HUES64 (cell line): ENCODE measurements at regions not wholly inside any gene's neighbourhood (a gene's known extent, or its start where the extent isn't known, plus 50 kb on each side); places are given as distances from the start of the nearest gene placed in this dataset.

Experiments used
- H3K27ac ChIP-seq: 2 replicates; pipeline ENCODE4 v1.7.0; 2013; ENCODE audit warnings: low read depth, low read length, inconsistent platforms
- H3K27me3 ChIP-seq: 2 replicates; pipeline ENCODE4 v1.6.1; 2013; ENCODE audit warnings: mild to moderate bottlenecking, low read length; ENCODE audit not compliant: insufficient read depth
- H3K36me3 ChIP-seq: 2 replicates; pipeline ENCODE4 v1.6.1; 2013; ENCODE audit warnings: mild to moderate bottlenecking, low read length; ENCODE audit not compliant: insufficient read depth
- H3K4me1 ChIP-seq: 2 replicates; pipeline ENCODE4 v1.6.1; 2013; ENCODE audit warnings: mild to moderate bottlenecking, low read length, moderate library complexity; ENCODE audit not compliant: insufficient read depth
- H3K4me3 ChIP-seq: 2 replicates; pipeline ENCODE4 v1.5.1; 2013; ENCODE audit warnings: mild to moderate bottlenecking, low read length, moderate library complexity
- H3K9ac ChIP-seq: 2 replicates; pipeline ENCODE4 v1.6.1; 2013; ENCODE audit warnings: mild to moderate bottlenecking, low read depth, low read length
- H3K9me3 ChIP-seq: 2 replicates; pipeline ENCODE4 v1.6.1; 2013; ENCODE audit warnings: low read depth, low read length; ENCODE audit not compliant: insufficient read depth
- WGBS: fragments of 150-250, 120-280 bp; methylation state at CpG from one replicate; pipeline ENCODE4 v1.1.7; 2013; ENCODE audit warnings: missing lambda C conversion rate; 5-methylcytosine and 5-hydroxymethylcytosine counted together

- no peak overlapping the region for H3K4me3 ChIP-seq
- H3K27ac ChIP-seq: no peak overlapping the region
- H3K36me3 ChIP-seq: no peaks in the 10 kb centered on the region
- peaks cover 10% of the 10 kb centered on the region for H3K9me3 ChIP-seq
- no peaks in the 10 kb centered on the region for H3K27me3 ChIP-seq
- no peak overlapping the region for H3K9ac ChIP-seq
- H3K4me1 ChIP-seq: no peaks in the 10 kb centered on the region
Observed at GRCh38 chr12:115396567-115396966, 712.6 kb upstream of the TBX3 start.

GRCh38 chr12:115394496-115395220, 710.7 kb upstream of the TBX3 start:
- Histone ChIP-seq H3K27ac (no peak overlapping the region), H3K9me3 (peaks cover 10% of the 10 kb centered on the region), H3K9ac (no peak overlapping the region), H3K27me3 (no peaks in the 10 kb centered on the region), H3K4me3 (no peak overlapping the region), H3K4me1 (no peaks in the 10 kb centered on the region), H3K36me3 (no peaks in the 10 kb centered on the region)
- 85% methylated on average over 4 of the region's 5 CpGs for WGBS

DNA sequence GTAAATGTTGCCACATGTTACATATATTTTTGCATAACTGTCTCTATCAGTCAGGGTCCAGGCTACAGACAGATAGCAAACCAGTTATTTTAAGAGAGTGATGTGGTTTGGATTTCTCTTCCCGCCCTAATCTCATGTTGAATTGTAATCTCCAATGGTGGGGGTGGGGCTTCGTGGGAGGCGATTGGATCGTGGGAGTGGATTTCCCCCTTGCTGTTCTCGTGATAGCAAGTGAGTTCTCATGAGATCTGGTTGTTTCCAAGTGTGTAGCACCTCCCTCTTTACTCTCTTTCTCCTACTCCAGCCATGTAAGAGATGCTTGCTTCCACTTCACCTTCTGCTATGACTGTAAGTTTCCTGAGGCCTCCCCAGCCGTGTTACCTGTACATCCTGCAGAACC, 704.2 kb upstream of the TBX3 start:
- 74% methylated on average over 6 of the region's 6 CpGs for WGBS
- Histone ChIP-seq H3K27ac (no peak overlapping the region), H3K9ac (no peak overlapping the region), H3K27me3 (no peaks in the 10 kb centered on the region), H3K4me1 (0 out of 2 replicates have a peak, but pooled peaks cover 5% of the 10 kb centered on the region), H3K4me3 (no peak overlapping the region), H3K9me3 (no peaks in the 10 kb centered on the region), H3K36me3 (no peaks in the 10 kb centered on the region)

DNA sequence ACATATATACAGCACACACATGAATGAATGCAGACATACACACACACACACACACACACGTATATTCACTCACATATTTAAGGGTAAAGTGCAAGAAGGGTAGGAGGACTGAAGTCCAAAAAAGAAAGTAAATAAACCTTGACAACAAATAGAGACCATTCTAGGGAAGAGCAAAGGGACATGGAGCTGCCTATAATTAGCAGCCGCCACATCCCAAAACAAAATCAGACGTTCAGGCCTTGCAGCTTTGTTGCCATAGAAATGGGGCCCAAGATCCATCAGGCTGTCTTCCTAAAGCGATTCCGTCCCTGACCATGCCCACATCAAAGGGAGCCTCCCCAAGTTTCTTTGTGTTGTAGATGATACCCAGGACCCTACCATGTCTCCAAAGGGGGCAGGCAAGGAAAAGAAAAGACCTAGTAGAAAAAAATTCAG, 703.5 kb upstream of the TBX3 start:
- Histone ChIP-seq H3K36me3 (no peaks in the 10 kb centered on the region), H3K4me1 (0 out of 2 replicates have a peak, but pooled peaks cover 5% of the 10 kb centered on the region), H3K27me3 (no peaks in the 10 kb centered on the region), H3K9me3 (no peaks in the 10 kb centered on the region), H3K27ac (no peak overlapping the region), H3K9ac (no peak overlapping the region), H3K4me3 (no peak overlapping the region)
- 37% methylated on average over 4 of the region's 5 CpGs for WGBS

DNA sequence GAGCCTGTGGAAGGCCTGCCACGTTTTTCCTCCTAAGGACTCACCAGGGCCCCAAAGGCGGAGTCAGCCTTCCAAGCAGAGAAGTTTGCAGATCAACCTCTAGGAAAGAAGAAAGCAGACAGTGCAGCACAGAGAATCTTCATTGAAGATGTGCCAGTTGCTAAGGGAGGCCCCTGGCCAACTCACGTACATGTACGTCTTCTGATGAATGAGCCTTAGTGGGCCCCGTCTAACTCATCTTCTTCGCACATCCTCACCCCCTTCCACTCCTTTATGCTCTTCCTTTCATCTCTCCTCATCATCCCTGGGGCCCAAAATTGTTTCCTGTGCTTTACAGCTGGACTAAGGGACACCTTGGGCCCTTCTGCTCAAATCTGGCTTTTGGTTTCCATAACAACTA, 703.0 kb upstream of the TBX3 start:
- Histone ChIP-seq H3K4me1 (0 out of 2 replicates have a peak, but pooled peaks cover 5% of the 10 kb centered on the region), H3K36me3 (no peaks in the 10 kb centered on the region), H3K27me3 (no peaks in the 10 kb centered on the region), H3K4me3 (no peak overlapping the region), H3K9me3 (no peaks in the 10 kb centered on the region), H3K27ac (no peak overlapping the region), H3K9ac (no peak overlapping the region)
- WGBS: 81% methylated on average over 6 of the region's 6 CpGs

DNA sequence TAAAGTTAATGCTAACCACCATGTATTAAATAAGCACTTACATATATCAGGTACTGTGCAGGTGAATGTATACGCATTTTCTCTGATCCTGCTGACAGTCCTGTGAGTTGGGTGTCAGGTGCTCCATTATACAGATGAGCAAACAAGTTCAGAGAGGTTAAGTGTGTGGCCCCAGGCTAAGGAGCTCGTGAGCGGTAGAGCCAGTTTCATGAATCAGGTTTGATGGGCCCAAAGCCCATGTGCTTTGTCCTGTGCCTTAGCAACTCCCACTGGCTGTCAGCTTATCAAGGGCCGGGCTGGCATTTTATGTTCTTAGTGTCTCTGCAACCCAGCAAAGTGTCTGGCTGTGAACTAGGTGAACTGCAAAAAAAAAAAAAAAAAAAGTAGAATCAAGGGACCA, 701.2 kb upstream of the TBX3 start:
- no peaks in the 10 kb centered on the region for H3K36me3 ChIP-seq
- WGBS: 92% methylated on average over 4 of the region's 4 CpGs
- no peak overlapping the region for H3K9ac ChIP-seq
- peaks cover 9% of the 10 kb centered on the region; the same call in 1 of the 2 replicates for H3K4me1 ChIP-seq
- H3K27ac ChIP-seq: no peak overlapping the region
- no peak overlapping the region for H3K4me3 ChIP-seq
- no peaks in the 10 kb centered on the region for H3K9me3 ChIP-seq
- no peaks in the 10 kb centered on the region for H3K27me3 ChIP-seq

DNA sequence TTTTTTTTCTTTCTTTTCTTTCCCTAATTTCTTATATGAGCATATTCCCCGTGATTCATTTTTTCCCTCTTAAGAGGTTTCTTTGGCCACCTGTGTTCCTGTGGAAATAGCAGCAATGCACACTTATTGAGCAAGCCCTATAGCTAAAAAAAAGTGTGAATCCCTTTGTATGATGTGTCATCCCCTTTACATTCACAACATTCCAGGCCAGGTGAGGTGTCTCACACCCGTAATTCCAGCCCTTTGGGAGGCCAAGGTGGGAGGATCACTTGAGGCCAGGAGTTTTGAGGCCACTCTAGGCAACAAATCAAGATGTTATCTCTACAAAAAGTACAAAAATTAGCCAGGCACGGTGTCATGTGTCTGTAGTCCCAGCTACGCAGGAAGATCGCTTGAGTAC, 700.4 kb upstream of the TBX3 start:
- Histone ChIP-seq H3K4me3 (no peak overlapping the region), H3K4me1 (peaks cover 9% of the 10 kb centered on the region; the same call in 1 of the 2 replicates), H3K9ac (no peak overlapping the region), H3K36me3 (no peaks in the 10 kb centered on the region), H3K27me3 (no peaks in the 10 kb centered on the region), H3K9me3 (no peaks in the 10 kb centered on the region), H3K27ac (no peak overlapping the region)
- WGBS: 96% methylated on average over 5 of the region's 5 CpGs

GRCh38 chr12:115383668-115384067, 699.7 kb upstream of the TBX3 start:
- Histone ChIP-seq H3K9ac (no peak overlapping the region), H3K36me3 (no peaks in the 10 kb centered on the region), H3K4me1 (peaks cover 9% of the 10 kb centered on the region; the same call in 1 of the 2 replicates), H3K9me3 (no peaks in the 10 kb centered on the region), H3K27ac (no peak overlapping the region), H3K4me3 (no peak overlapping the region), H3K27me3 (no peaks in the 10 kb centered on the region)
- WGBS: 90% methylated on average over 7 of the region's 7 CpGs

DNA sequence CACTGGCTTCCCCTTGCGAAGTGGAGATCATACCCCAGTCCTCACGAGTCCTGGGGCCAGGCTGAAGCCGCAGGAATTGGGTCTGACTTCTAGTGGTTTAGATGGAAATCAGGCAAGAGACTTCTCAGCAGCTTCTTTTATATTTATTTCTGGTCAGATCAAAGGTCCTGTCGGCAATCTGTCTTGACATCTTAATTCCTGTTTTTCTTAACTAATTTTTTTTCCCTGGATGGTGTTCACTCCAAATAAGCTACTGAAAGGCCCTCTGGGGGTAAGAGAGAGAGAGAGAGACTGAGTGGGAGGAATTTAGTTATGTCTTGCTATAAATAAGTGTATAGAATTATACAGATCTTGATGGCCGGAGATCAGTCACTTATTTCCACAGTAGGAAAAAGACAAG, 698.7 kb upstream of the TBX3 start:
- no peaks in the 10 kb centered on the region for H3K27me3 ChIP-seq
- no peaks in the 10 kb centered on the region for H3K9me3 ChIP-seq
- H3K9ac ChIP-seq: no peak overlapping the region
- H3K4me3 ChIP-seq: no peak overlapping the region
- no peak overlapping the region for H3K27ac ChIP-seq
- WGBS: 93% methylated on average over 5 of the region's 5 CpGs
- no peaks in the 10 kb centered on the region for H3K36me3 ChIP-seq
- peaks cover 5% of the 10 kb centered on the region; the same call in 1 of the 2 replicates for H3K4me1 ChIP-seq

DNA sequence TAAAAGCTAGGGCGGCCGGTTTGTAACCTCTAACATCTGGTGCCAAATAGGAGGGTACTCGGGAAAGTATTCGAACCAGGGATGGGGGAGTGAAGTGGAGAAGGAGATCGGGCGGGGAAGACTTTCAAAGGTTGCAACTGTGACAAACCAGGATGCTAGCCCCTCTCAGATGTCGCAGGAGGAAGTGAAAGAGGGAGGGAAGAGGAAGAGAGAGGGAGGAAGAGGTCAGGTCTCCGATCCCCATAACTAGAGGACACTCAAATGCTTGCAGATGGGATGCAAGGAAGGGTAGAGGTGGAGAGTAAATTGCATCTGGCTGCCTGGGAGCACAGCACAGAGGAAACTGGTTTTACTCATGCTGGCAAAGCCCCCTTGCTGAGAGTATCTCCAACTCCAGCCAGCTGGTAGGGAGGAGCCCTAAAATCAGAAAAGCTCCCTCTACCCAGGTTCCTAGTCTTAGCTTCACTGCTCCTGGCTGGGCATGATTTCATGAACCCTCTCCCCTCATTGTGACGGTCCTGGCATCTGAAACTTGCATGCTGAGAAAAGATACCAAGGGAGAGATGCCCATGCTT, 696.7 kb upstream of the TBX3 start:
- no peaks in the 10 kb centered on the region for H3K36me3 ChIP-seq
- no peak overlapping the region for H3K9ac ChIP-seq
- H3K27ac ChIP-seq: no peak overlapping the region
- no peaks in the 10 kb centered on the region for H3K9me3 ChIP-seq
- H3K4me3 ChIP-seq: no peak overlapping the region
- peaks cover 5% of the 10 kb centered on the region for H3K4me1 ChIP-seq
- H3K27me3 ChIP-seq: no peaks in the 10 kb centered on the region
- WGBS: 83% methylated on average over 9 of the region's 9 CpGs

DNA sequence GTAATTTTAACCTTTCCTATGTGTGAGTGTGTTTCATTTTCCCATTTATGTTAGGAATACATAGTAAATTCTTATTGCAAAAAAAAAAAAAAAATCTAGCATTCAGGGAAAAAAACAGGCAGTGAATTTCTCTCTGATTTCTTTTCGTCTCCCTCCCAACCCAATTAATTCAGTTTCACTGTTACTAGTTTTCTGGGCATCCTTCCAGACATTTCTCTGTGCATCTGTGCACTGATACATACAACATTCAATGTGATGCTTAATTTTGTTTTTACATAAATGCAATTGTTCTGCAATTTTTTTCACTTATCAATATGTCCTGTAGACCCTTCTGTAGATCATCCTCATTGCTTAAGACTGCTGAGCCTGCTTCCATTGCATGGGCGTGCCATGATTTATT, 694.3 kb upstream of the TBX3 start:
- H3K4me3 ChIP-seq: no peak overlapping the region
- 93% methylated on average over 2 of the region's 2 CpGs for WGBS
- H3K9ac ChIP-seq: no peak overlapping the region
- no peaks in the 10 kb centered on the region for H3K9me3 ChIP-seq
- H3K27ac ChIP-seq: no peak overlapping the region
- no peaks in the 10 kb centered on the region for H3K36me3 ChIP-seq
- H3K4me1 ChIP-seq: peaks cover 16% of the 10 kb centered on the region
- no peaks in the 10 kb centered on the region for H3K27me3 ChIP-seq
